HG03097 (cell line): ENCODE measurements at regions not wholly inside any gene's neighbourhood (a gene's known extent, or its start where the extent isn't known, plus 50 kb on each side); places are given as distances from the start of the nearest gene placed in this dataset.
"Not testable (repeated sequence)": the region's sequence is repeated elsewhere in the genome, so short reads cannot be mapped to it uniquely, and the experiment has no call there.

Experiments
- ATAC-seq: cut with Tn5 transposase; IDR thresholded peaks from one replicate; pipeline ENCODE4 v1.9.1; 2021; ENCODE audit not compliant: unreplicated experiment, low FRiP score

GRCh38 chr2:76180676-76181075 is 470.0 kb upstream of the GCFC2 start:
- no peak for ATAC-seq

GRCh38 chr2:76178610-76179009 is 467.9 kb upstream of the GCFC2 start:
- ATAC-seq: no peak

GRCh38 chr2:76175295-76175694 is 464.6 kb upstream of the GCFC2 start:
- ATAC-seq: no peak

GRCh38 chr2:76174505-76174904 is 463.8 kb upstream of the GCFC2 start:
- no peak for ATAC-seq

GRCh38 chr2:76173206-76173605 is 462.5 kb upstream of the GCFC2 start:
- ATAC-seq: not testable (repeated sequence)

GRCh38 chr2:76172154-76172595 is 461.5 kb upstream of the GCFC2 start:
- not testable (repeated sequence) for ATAC-seq

- ATAC-seq: no peak
Observed at GRCh38 chr2:76170856-76171255, 460.1 kb upstream of the GCFC2 start.

- ATAC-seq: no peak
Observed at GRCh38 chr2:76170009-76170384, 459.3 kb upstream of the GCFC2 start.

GRCh38 chr2:76169276-76170008 is 458.7 kb upstream of the GCFC2 start:
- no peak for ATAC-seq

- no peak for ATAC-seq
Observed at GRCh38 chr2:76163860-76164259, 453.1 kb upstream of the GCFC2 start.

GRCh38 chr2:76160670-76161069 is 450.0 kb upstream of the GCFC2 start:
- ATAC-seq: no peak

GRCh38 chr2:76159042-76159648 is 448.4 kb upstream of the GCFC2 start:
- ATAC-seq: no peak

- no peak for ATAC-seq
Observed at GRCh38 chr2:76157531-76157930, 446.8 kb upstream of the GCFC2 start.

- no peak for ATAC-seq
Observed at GRCh38 chr2:76154981-76155380, 444.3 kb upstream of the GCFC2 start.

GRCh38 chr2:76149846-76150245 is 439.1 kb upstream of the GCFC2 start:
- ATAC-seq: no peak

- not testable (repeated sequence) for ATAC-seq
Observed at GRCh38 chr2:76139303-76139702, 428.6 kb upstream of the GCFC2 start.

GRCh38 chr2:76128622-76129021 is 417.9 kb upstream of the GCFC2 start:
- no peak for ATAC-seq

- ATAC-seq: no peak
Observed at GRCh38 chr2:76120176-76120575, 409.5 kb upstream of the GCFC2 start.

GRCh38 chr2:76089683-76090082 is 379.0 kb upstream of the GCFC2 start:
- ATAC-seq: no peak

GRCh38 chr2:76083248-76083647 is 372.5 kb upstream of the GCFC2 start:
- ATAC-seq: no peak

- no peak for ATAC-seq
Observed at GRCh38 chr2:76082509-76082908, 371.8 kb upstream of the GCFC2 start.

- no peak for ATAC-seq
Observed at GRCh38 chr2:76080154-76080553, 369.4 kb upstream of the GCFC2 start.
